ENCODE measurements at regions not wholly inside any gene's neighbourhood (a gene's known extent, or its start where the extent isn't known, plus 50 kb on each side); places are given as distances from the start of the nearest gene placed in this dataset.

- TF ChIP-seq, protein P1, sequence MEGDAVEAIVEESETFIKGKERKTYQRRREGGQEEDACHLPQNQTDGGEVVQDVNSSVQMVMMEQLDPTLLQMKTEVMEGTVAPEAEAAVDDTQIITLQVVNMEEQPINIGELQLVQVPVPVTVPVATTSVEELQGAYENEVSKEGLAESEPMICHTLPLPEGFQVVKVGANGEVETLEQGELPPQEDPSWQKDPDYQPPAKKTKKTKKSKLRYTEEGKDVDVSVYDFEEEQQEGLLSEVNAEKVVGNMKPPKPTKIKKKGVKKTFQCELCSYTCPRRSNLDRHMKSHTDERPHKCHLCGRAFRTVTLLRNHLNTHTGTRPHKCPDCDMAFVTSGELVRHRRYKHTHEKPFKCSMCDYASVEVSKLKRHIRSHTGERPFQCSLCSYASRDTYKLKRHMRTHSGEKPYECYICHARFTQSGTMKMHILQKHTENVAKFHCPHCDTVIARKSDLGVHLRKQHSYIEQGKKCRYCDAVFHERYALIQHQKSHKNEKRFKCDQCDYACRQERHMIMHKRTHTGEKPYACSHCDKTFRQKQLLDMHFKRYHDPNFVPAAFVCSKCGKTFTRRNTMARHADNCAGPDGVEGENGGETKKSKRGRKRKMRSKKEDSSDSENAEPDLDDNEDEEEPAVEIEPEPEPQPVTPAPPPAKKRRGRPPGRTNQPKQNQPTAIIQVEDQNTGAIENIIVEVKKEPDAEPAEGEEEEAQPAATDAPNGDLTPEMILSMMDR (conservative IDR thresholded peaks at IDR 0.05), result no peak
- no peak for TF ChIP-seq ZFX (IDR thresholded peaks at IDR 0.05)
These were observed 78.9 kb downstream of the FAM50B start for GRCh38 chr6:3928111-3928510.

Data from C4-2B (cell line).